BJ (cell line): ENCODE measurements at regions not wholly inside any gene's neighbourhood (a gene's known extent, or its start where the extent isn't known, plus 50 kb on each side); places are given as distances from the start of the nearest gene placed in this dataset.

ENCODE experiments used
- CTCF ChIA-PET: fragments of 350-600 bp; formaldehyde crosslinking; extraction: SDS; loops from one replicate; lab custom pipeline; 2021; ENCODE audit warnings: antibody characterized with exemption, inconsistent platforms; lab: Yijun Ruan, JAX
- POLR2A ChIA-PET: fragments of 300-600 bp; sonication (Branson Sonifier 250); formaldehyde crosslinking; extraction: SDS; loops from one replicate; lab custom pipeline; 2021; ENCODE audit warnings: antibody characterized with exemption; lab: Charles Lee
- DNase-seq: peaks from one replicate; pipeline ENCODE4 v3.0.0-alpha.2; 2011; ENCODE audit warnings: low read depth
- H3K27me3 ChIP-seq: 2 replicates; pipeline ENCODE4 v1.6.0; 2011; ENCODE audit warnings: low read length; ENCODE audit not compliant: control insufficient read depth, insufficient read depth
- H3K36me3 ChIP-seq: 2 replicates; pipeline ENCODE4 v1.5.1; 2011; ENCODE audit warnings: low read length; ENCODE audit not compliant: control insufficient read depth, insufficient read depth
- H3K4me3 ChIP-seq: 2 replicates; pipeline ENCODE4 v1.5.1; 2011; ENCODE audit warnings: low read depth, mild to moderate bottlenecking, control low read depth, low read length
- CTCF ChIP-seq: IDR thresholded peaks from 2 replicates; pipeline ENCODE4 v1.5.1; 2011; ENCODE audit warnings: low read depth, mild to moderate bottlenecking, control low read depth, inconsistent platforms, low read length, moderate library complexity; ENCODE audit not compliant: insufficient read depth

GRCh38 chr9:108003526-108003925, 514.0 kb upstream of the KLF4 start:
- Histone ChIP-seq H3K27me3 (no peaks in the 10 kb centered on the region), H3K4me3 (no peak overlapping the region), H3K36me3 (no peaks in the 10 kb centered on the region)
- ChIA-PET POLR2A (no interaction called here), CTCF (interaction anchor here (1.0 kb wide), 1 partner anchor 238 kb away, joined by 3 read pairs; no protein-coding TSS in a partner anchor)
- TF ChIP-seq CTCF: no peak
- no peak for DNase-seq

- no peak for TF ChIP-seq CTCF
- H3K4me3 ChIP-seq: no peak overlapping the region
- CTCF ChIA-PET: interaction anchor here (1.0 kb wide), 1 partner anchor 270 kb away, joined by 3 read pairs; no protein-coding TSS in a partner anchor
- no peaks in the 10 kb centered on the region for H3K27me3 ChIP-seq
- POLR2A ChIA-PET: no interaction called here
- DNase-seq: no peak
- H3K36me3 ChIP-seq: no peaks in the 10 kb centered on the region
Observed at GRCh38 chr9:108002371-108002956, 512.9 kb upstream of the KLF4 start.

GRCh38 chr9:108001237-108001636, 511.7 kb upstream of the KLF4 start:
- ChIA-PET CTCF (interaction anchor here (1.1 kb wide), 1 partner anchor 9 kb away, joined by 3 read pairs; no protein-coding TSS in a partner anchor), POLR2A (no interaction called here)
- no peaks in the 10 kb centered on the region for H3K36me3 ChIP-seq
- H3K4me3 ChIP-seq: no peak overlapping the region
- TF ChIP-seq CTCF: no peak
- no peaks in the 10 kb centered on the region for H3K27me3 ChIP-seq
- DNase-seq: no peak

GRCh38 chr9:107999890-108000289, 510.3 kb upstream of the KLF4 start:
- H3K27me3 ChIP-seq: no peaks in the 10 kb centered on the region
- H3K36me3 ChIP-seq: no peaks in the 10 kb centered on the region
- CTCF ChIA-PET: interaction anchor here (1.2 kb wide), 1 partner anchor 21 kb away, joined by 3 read pairs; no protein-coding TSS in a partner anchor
- H3K4me3 ChIP-seq: no peak overlapping the region
- no peak for DNase-seq
- POLR2A ChIA-PET: no interaction called here
- no peak for TF ChIP-seq CTCF

- Histone ChIP-seq H3K36me3 (no peaks in the 10 kb centered on the region), H3K27me3 (no peaks in the 10 kb centered on the region), H3K4me3 (no peak overlapping the region)
- TF ChIP-seq CTCF: no peak
- CTCF ChIA-PET: interaction anchor here (1.2 to 1.3 kb wide), 2 partner anchors 20 to 23 kb away, joined by 3 read pairs; no protein-coding TSS in a partner anchor
- POLR2A ChIA-PET: no interaction called here
- no peak for DNase-seq
Observed at GRCh38 chr9:107999011-107999410, 509.4 kb upstream of the KLF4 start.
